ENCODE measurements at regions not wholly inside any gene's neighbourhood (a gene's known extent, or its start where the extent isn't known, plus 50 kb on each side); places are given as distances from the start of the nearest gene placed in this dataset.

DNA sequence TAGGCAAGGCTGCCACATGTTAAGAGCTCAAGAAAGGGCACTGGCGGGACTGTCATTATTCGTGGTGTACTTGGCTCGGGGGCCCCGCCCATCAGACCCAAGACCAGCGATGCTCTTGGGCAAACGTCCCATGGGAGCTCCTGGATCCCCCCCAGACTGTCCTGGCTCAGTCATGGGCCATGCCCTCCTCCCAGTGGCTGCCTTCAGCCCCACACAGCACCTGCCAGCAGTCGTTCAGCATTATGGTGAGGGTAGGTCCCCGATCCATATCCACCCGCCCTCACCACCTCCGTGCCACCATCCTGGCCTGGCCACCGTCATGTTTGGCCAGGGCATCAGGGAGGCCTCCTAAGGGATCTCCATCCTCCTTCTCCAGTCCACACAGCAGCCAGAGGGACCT, 51.4 kb upstream of the IQSEC1 start:
- no peak overlapping the region for H3K27ac Mint-ChIP-seq
- no peaks in the 10 kb centered on the region for H3K36me3 Mint-ChIP-seq (ENCODE audit: insufficient read depth in 2 of 2)
- H3K4me1 Mint-ChIP-seq (ENCODE audit: low read depth), result no peaks in the 10 kb centered on the region
- no peaks in the 10 kb centered on the region for H3K27me3 Mint-ChIP-seq (ENCODE audit: low read depth)
- DNase-seq, result no peak
- no peaks in the 10 kb centered on the region for H3K9me3 Mint-ChIP-seq
- H3K4me3 Mint-ChIP-seq, result no peak overlapping the region
- ATAC-seq (replicated peaks in 1 of 2), result no peak

DNA sequence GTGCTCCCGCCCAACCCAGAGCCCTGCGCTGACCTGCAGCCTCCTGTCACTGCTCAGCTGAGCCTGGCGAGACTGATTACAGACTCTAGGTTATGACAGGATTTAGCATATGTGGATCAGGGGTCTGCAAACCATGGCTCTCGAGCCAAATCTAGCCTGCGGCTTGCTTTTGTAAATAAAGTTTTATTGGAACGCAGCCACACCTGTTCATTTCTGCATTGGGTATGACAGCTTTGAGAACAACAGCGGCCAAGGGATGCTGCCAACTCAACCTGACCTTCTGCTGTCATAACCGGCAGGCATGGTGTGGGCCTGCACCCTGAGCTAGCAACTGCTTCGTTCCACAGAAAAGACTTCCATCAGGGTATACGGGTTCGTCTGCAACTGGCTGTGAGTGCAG, 50.5 kb upstream of the IQSEC1 start:
- Mint-ChIP-seq H3K9me3 (no peaks in the 10 kb centered on the region), H3K27ac (no peak overlapping the region), H3K27me3 (ENCODE audit: low read depth) (no peaks in the 10 kb centered on the region), H3K4me3 (no peak overlapping the region), H3K36me3 (ENCODE audit: insufficient read depth in 2 of 2) (no peaks in the 10 kb centered on the region), H3K4me1 (ENCODE audit: low read depth) (no peaks in the 10 kb centered on the region)
- DNase-seq, result no peak
- no peak for ATAC-seq (replicated peaks in 1 of 2)

DNA sequence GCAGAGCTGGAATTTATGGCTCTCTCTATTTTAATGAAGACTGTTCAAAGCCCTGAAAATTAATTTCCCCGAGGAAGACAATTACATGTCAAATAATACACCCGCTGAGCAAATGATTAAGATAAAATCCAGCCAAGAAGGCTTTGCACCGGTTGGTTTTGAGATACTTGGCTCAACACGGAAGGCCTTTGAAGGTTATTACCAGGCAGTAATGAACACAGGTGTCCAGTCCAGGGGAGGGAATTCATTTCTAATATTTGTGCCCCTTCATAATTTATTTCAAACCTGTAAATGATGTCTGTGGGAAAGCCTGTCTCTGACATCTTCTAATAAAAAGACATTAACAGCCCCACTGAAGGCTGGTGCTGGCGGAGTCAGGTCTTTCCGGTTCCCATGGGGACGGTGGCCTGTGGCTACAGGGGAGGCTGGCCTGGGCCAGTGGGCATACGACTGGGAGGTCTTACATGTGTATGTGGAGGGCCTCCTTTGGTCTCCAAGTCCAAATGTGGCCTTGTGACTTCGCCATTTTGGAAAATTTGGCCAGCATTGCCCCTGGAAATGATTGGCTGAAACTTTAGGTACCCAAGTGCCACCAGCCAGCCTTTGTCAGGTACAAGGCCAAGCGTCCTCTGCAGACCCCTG, 49.9 kb upstream of the IQSEC1 start:
- H3K9me3 Mint-ChIP-seq, result no peaks in the 10 kb centered on the region
- no peaks in the 10 kb centered on the region for H3K36me3 Mint-ChIP-seq (ENCODE audit: insufficient read depth in 2 of 2)
- H3K27me3 Mint-ChIP-seq (ENCODE audit: low read depth), result no peaks in the 10 kb centered on the region
- H3K27ac Mint-ChIP-seq, result no peak overlapping the region
- no peak for DNase-seq
- H3K4me1 Mint-ChIP-seq (ENCODE audit: low read depth), result no peaks in the 10 kb centered on the region
- H3K4me3 Mint-ChIP-seq, result no peak overlapping the region
- no peak for ATAC-seq (replicated peaks in 1 of 2)

Measured in activated T-cell treated with anti-CD3 and anti-CD28 coated beads, Interleukin-2, amount 50 U/mL, for 72 hours (primary cell).